ENCODE measurements at regions not wholly inside any gene's neighbourhood (a gene's known extent, or its start where the extent isn't known, plus 50 kb on each side); places are given as distances from the start of the nearest gene placed in this dataset.

GRCh38 chr4:110900213-110900769, 277.4 kb upstream of the PITX2 start:
- DNase-seq: no peak

- no peak for DNase-seq
Observed at GRCh38 chr4:110902500-110902899, 279.6 kb upstream of the PITX2 start.

GRCh38 chr4:110904435-110905065, 281.7 kb upstream of the PITX2 start:
- DNase-seq: no peak

- DNase-seq: no peak
Observed at GRCh38 chr4:110905367-110905766, 282.5 kb upstream of the PITX2 start.

GRCh38 chr4:110907801-110908313, 285.0 kb upstream of the PITX2 start:
- DNase-seq: no peak

GRCh38 chr4:110914791-110915190, 291.9 kb upstream of the PITX2 start:
- DNase-seq: no peak

GRCh38 chr4:110915301-110915700, 292.4 kb upstream of the PITX2 start:
- no peak for DNase-seq

- DNase-seq: no peak
Observed at GRCh38 chr4:110916505-110916904, 293.6 kb upstream of the PITX2 start.

GRCh38 chr4:110917835-110918234, 295.0 kb upstream of the PITX2 start:
- no peak for DNase-seq

- no peak for DNase-seq
Observed at GRCh38 chr4:110920990-110921389, 298.1 kb upstream of the PITX2 start.

GRCh38 chr4:110924761-110925160, 301.9 kb upstream of the PITX2 start:
- DNase-seq: no peak

GRCh38 chr4:110926841-110927400, 304.0 kb upstream of the PITX2 start:
- no peak for DNase-seq

- no peak for DNase-seq
Observed at GRCh38 chr4:110933341-110933740, 310.5 kb upstream of the PITX2 start.

- no peak for DNase-seq
Observed at GRCh38 chr4:110944501-110944900, 321.6 kb upstream of the PITX2 start.

GRCh38 chr4:110945600-110945999, 322.7 kb upstream of the PITX2 start:
- no peak for DNase-seq

- no peak for DNase-seq
Observed at GRCh38 chr4:110949542-110949941, 326.7 kb upstream of the PITX2 start.

- no peak for DNase-seq
Observed at GRCh38 chr4:110950731-110951130, 327.9 kb upstream of the PITX2 start.

- DNase-seq: no peak
Observed at GRCh38 chr4:110953191-110953590, 330.3 kb upstream of the PITX2 start.

- no peak for DNase-seq
Observed at GRCh38 chr4:110953898-110954297, 331.0 kb upstream of the PITX2 start.

- DNase-seq: no peak
Observed at GRCh38 chr4:110955748-110956147, 332.9 kb upstream of the PITX2 start.

GRCh38 chr4:110959041-110959643, 336.3 kb upstream of the PITX2 start:
- peak in 1 of 2 experiments; percentile 7 for DNase-seq

- no peak for DNase-seq
Observed at GRCh38 chr4:110961066-110961465, 338.2 kb upstream of the PITX2 start.

GRCh38 chr4:110962616-110963015, 339.7 kb upstream of the PITX2 start:
- DNase-seq: no peak

- no peak for DNase-seq
Observed at GRCh38 chr4:110963662-110964280, 340.9 kb upstream of the PITX2 start.
